Fibroblast of lung (primary cell): ENCODE measurements at regions not wholly inside any gene's neighbourhood (a gene's known extent, or its start where the extent isn't known, plus 50 kb on each side); places are given as distances from the start of the nearest gene placed in this dataset.

Experiments
- DNase-seq, 2 donors: peaks; one replicate each; pipeline versions ENCODE4 v3.0.0 to v3.0.0-alpha.2; 2010; ENCODE audit warnings: low read depth in 2 of 2
- H2AFZ ChIP-seq: 2 replicates; pipeline ENCODE4 v1.5.1; 2012; ENCODE audit warnings: low read length, control low read depth, inconsistent platforms
- H3K27ac ChIP-seq: 2 replicates; pipeline ENCODE4 v1.5.1; 2011; ENCODE audit warnings: low read length, control low read depth; ENCODE audit not compliant: insufficient read depth
- H3K27me3 ChIP-seq: 2 replicates; pipeline ENCODE4 v1.5.1; 2011; ENCODE audit warnings: mild to moderate bottlenecking, low read length; ENCODE audit not compliant: control insufficient read depth, insufficient read depth
- H3K36me3 ChIP-seq: 2 replicates; pipeline ENCODE4 v1.5.1; 2011; ENCODE audit warnings: low read length; ENCODE audit not compliant: control insufficient read depth, insufficient read depth
- H3K4me1 ChIP-seq: 2 replicates; pipeline ENCODE4 v1.5.1; 2011; ENCODE audit warnings: low read length; ENCODE audit not compliant: control insufficient read depth, insufficient read depth; ENCODE audit errors: extremely low read depth
- H3K4me2 ChIP-seq: 2 replicates; pipeline ENCODE4 v1.5.1; 2011; ENCODE audit warnings: low read length, control low read depth; ENCODE audit not compliant: insufficient read depth; ENCODE audit errors: extremely low read depth
- H3K4me3 ChIP-seq, 4 experiments: fragments of 200-600 bp in 1 of 4; sonication (generic) in 1 of 4; replicated peaks in 1 of 4; 2 replicates each; pipeline ENCODE4 v1.5.1; 2011 to 2016; ENCODE audit warnings: low read length in 4 of 4, low read depth in 3 of 4, mild to moderate bottlenecking in 3 of 4, control low read depth in 2 of 4, inconsistent platforms in 1 of 4, mixed read lengths in 1 of 4; ENCODE audit not compliant: insufficient read depth in 1 of 4; ENCODE audit errors: control extremely low read depth in 1 of 4
- H3K79me2 ChIP-seq: 2 replicates; pipeline ENCODE4 v1.5.1; 2012; ENCODE audit warnings: mild to moderate bottlenecking, low read length, inconsistent platforms; ENCODE audit not compliant: control insufficient read depth, insufficient read depth
- H3K9ac ChIP-seq: 2 replicates; pipeline ENCODE4 v1.5.1; 2011; ENCODE audit warnings: mild to moderate bottlenecking, low read length, control low read depth; ENCODE audit not compliant: insufficient read depth
- H3K9me3 ChIP-seq: 2 replicates; pipeline ENCODE4 v1.5.1; 2012; ENCODE audit warnings: low read depth, low read length; ENCODE audit not compliant: control insufficient read depth, insufficient read depth
- H4K20me1 ChIP-seq: 2 replicates; pipeline ENCODE4 v1.5.1; 2011; ENCODE audit warnings: low read length; ENCODE audit not compliant: control insufficient read depth, insufficient read depth; ENCODE audit errors: extremely low read depth
- EZH2 ChIP-seq: IDR thresholded peaks from 2 replicates; pipeline ENCODE4 v1.5.1; 2012; ENCODE audit warnings: low read length, control low read depth, mild to moderate bottlenecking; ENCODE audit errors: missing control alignments
- TF ChIP-seq, protein P1 (sequence below), 2 donors: IDR thresholded peaks in 1 of 2; conservative IDR thresholded peaks in 1 of 2; 1 replicate in 1 of 2; 2 replicates in 1 of 2; pipeline ENCODE4 v1.5.1; 2011 to 2012; ENCODE audit warnings: low read length in 2 of 2, control low read depth in 1 of 2, inconsistent platforms in 1 of 2, low read depth in 1 of 2, mild to moderate bottlenecking in 1 of 2

DNA sequence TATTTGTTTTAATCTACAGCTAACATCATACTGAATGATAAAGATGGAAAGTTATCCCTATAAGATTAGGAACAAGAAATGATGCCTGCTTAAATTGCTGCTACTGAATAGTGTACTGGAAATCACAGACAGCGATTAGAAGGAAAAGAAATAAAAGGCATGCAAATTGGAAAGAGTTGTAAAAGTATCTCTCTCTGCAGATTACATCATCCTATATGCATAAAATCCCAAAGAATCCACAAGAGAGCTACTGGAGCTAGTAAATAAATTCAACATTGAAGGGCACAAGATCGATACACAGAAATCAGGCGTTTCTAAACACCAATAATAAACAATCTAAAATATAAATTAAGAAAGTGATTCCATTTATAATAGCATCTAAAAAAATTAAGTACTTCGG lies 75.3 kb upstream of the SIMC1 start:
- Histone ChIP-seq H3K27ac (no peak overlapping the region), H2AFZ (no peak overlapping the region), H3K4me3 (no peak overlapping the region), H3K27me3 (no peaks in the 10 kb centered on the region), H3K9ac (no peak overlapping the region), H4K20me1 (no peaks in the 10 kb centered on the region), H3K79me2 (no peaks in the 10 kb centered on the region), H3K36me3 (no peaks in the 10 kb centered on the region), H3K9me3 (no peaks in the 10 kb centered on the region), H3K4me1 (no peaks in the 10 kb centered on the region), H3K4me2 (no peak overlapping the region)
- DNase-seq, result no peak
- TF ChIP-seq EZH2, result no peak
- TF ChIP-seq, protein P1, sequence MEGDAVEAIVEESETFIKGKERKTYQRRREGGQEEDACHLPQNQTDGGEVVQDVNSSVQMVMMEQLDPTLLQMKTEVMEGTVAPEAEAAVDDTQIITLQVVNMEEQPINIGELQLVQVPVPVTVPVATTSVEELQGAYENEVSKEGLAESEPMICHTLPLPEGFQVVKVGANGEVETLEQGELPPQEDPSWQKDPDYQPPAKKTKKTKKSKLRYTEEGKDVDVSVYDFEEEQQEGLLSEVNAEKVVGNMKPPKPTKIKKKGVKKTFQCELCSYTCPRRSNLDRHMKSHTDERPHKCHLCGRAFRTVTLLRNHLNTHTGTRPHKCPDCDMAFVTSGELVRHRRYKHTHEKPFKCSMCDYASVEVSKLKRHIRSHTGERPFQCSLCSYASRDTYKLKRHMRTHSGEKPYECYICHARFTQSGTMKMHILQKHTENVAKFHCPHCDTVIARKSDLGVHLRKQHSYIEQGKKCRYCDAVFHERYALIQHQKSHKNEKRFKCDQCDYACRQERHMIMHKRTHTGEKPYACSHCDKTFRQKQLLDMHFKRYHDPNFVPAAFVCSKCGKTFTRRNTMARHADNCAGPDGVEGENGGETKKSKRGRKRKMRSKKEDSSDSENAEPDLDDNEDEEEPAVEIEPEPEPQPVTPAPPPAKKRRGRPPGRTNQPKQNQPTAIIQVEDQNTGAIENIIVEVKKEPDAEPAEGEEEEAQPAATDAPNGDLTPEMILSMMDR (conservative IDR thresholded peaks at IDR 0.05 in 1 of 2, IDR thresholded peaks at IDR 0.05 in 1 of 2; ENCODE audit: low read depth in 1 of 2, low read length in 2 of 2), result no peak

DNA sequence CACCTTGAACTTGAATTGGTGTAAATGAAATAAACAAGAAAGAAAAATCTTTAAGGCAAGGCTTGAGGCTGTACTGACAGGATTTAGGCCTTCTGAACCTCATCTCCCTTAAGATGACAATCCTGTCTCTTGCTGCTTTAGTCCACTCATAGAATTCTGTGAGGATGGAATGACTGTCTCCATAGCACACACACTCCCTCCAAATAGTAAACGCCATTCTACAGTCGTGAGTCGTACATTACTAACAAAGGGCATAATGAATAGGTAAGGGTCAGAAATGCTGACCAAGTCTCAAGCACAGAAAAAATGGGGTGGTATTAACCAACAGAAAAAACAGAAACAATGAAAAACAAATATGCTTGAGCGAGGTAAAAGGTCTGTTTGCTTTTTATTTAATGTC lies 71.8 kb upstream of the SIMC1 start:
- Histone ChIP-seq H2AFZ (no peak overlapping the region), H3K27me3 (no peaks in the 10 kb centered on the region), H3K36me3 (no peaks in the 10 kb centered on the region), H3K9ac (no peak overlapping the region), H3K4me3 (no peak overlapping the region), H3K9me3 (no peaks in the 10 kb centered on the region), H3K27ac (no peak overlapping the region), H3K4me1 (no peaks in the 10 kb centered on the region), H3K79me2 (no peaks in the 10 kb centered on the region), H4K20me1 (no peaks in the 10 kb centered on the region), H3K4me2 (no peak overlapping the region)
- TF ChIP-seq, protein P1 (conservative IDR thresholded peaks at IDR 0.05 in 1 of 2, IDR thresholded peaks at IDR 0.05 in 1 of 2; ENCODE audit: low read depth in 1 of 2, low read length in 2 of 2), result no peak
- TF ChIP-seq EZH2, result no peak
- DNase-seq, result no peak

DNA sequence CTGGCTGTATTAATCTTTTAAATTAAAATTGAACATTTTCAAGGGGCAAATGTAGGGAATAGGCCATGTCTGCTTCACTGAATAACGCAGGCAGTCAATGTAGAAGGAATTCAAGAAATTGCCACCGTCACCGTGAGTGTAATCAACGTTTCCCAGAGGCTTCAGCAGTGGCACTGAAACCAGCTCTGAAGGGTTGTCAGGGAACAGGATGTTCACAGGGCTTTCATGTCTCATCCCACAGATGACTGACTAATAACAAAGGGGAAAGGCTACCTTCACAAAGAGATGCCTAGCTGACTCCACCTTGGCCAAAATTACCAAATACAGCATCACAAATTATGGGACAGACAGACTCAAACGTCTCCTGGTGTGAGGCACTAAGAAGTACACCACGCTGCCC lies 70.4 kb upstream of the SIMC1 start:
- Histone ChIP-seq H3K4me1 (no peaks in the 10 kb centered on the region), H2AFZ (no peak overlapping the region)

More for the DNA sequence above, 70.4 kb upstream of the SIMC1 start:
- H3K9me3 ChIP-seq, result no peaks in the 10 kb centered on the region
- no peak overlapping the region for H3K27ac ChIP-seq
- TF ChIP-seq, protein P1 (conservative IDR thresholded peaks at IDR 0.05 in 1 of 2, IDR thresholded peaks at IDR 0.05 in 1 of 2; ENCODE audit: low read depth in 1 of 2, low read length in 2 of 2), result no peak
- TF ChIP-seq EZH2, result no peak
- H3K4me2 ChIP-seq, result no peak overlapping the region
- H3K9ac ChIP-seq, result no peak overlapping the region
- H4K20me1 ChIP-seq, result no peaks in the 10 kb centered on the region
- H3K4me3 ChIP-seq, result no peak overlapping the region
- no peaks in the 10 kb centered on the region for H3K79me2 ChIP-seq
- no peaks in the 10 kb centered on the region for H3K36me3 ChIP-seq
- DNase-seq, result no peak
- H3K27me3 ChIP-seq, result no peaks in the 10 kb centered on the region
